PC-9 (cell line): ENCODE measurements at regions not wholly inside any gene's neighbourhood (a gene's known extent, or its start where the extent isn't known, plus 50 kb on each side); places are given as distances from the start of the nearest gene placed in this dataset.

Experiments
- BruUV-seq: library from RNA; stranded (reverse); fragments of 400-500 nt; replicated peaks from 2 replicates; lab custom pipeline; 2021; lab: Mats Ljungman, UMichigan
- CTCF ChIA-PET: fragments of 300-600 bp; sonication (Branson Sonifier 250); formaldehyde crosslinking; loops from one replicate; lab custom pipeline; 2022; ENCODE audit warnings: antibody characterized with exemption; lab: Charles Lee
- POLR2A ChIA-PET: fragments of 300-600 bp; sonication (Branson Sonifier 250); formaldehyde crosslinking; loops from one replicate; lab custom pipeline; 2022; ENCODE audit warnings: antibody characterized with exemption; ENCODE audit not compliant: unreplicated experiment; lab: Charles Lee
- DNase-seq, 2 experiments: peaks; one replicate each; pipeline versions ENCODE4 v3.0.0 to v3.0.0-alpha.2; 2015 to 2022; ENCODE audit warnings: mixed read lengths in 1 of 2
- H2AFZ ChIP-seq: fragments of 200-600 bp; sonication (generic); 2 replicates; pipeline ENCODE4 v1.8.1; 2017; ENCODE audit warnings: antibody characterized with exemption
- H3F3A ChIP-seq: fragments of 200-600 bp; sonication (generic); 2 replicates; pipeline ENCODE4 v1.8.1; 2017; ENCODE audit warnings: antibody characterized with exemption, mild to moderate bottlenecking, low read depth; ENCODE audit not compliant: insufficient read depth
- H3K27ac ChIP-seq: fragments of 200-600 bp; sonication (generic); 2 replicates; pipeline ENCODE4 v1.6.1; 2016; ENCODE audit warnings: mixed run types
- H3K27me3 ChIP-seq: fragments of 200-600 bp; sonication (generic); 2 replicates; pipeline ENCODE4 v1.6.1; 2016; ENCODE audit warnings: low read depth, mixed run types; ENCODE audit not compliant: insufficient read depth
- H3K36me3 ChIP-seq: fragments of 200-600 bp; sonication (generic); 2 replicates; pipeline ENCODE4 v1.6.1; 2016; ENCODE audit warnings: low read depth, mixed run types
- H3K4me1 ChIP-seq: fragments of 200-600 bp; sonication (generic); replicated peaks from 2 replicates; pipeline ENCODE4 v1.6.1; 2016; ENCODE audit warnings: mixed run types; ENCODE audit not compliant: insufficient read depth
- H3K4me2 ChIP-seq: fragments of 200-600 bp; sonication (generic); 2 replicates; pipeline ENCODE4 v1.6.1; 2017; ENCODE audit warnings: mixed run types
- H3K4me3 ChIP-seq: fragments of 200-600 bp; sonication (generic); 2 replicates; pipeline ENCODE4 v1.6.1; 2016; ENCODE audit warnings: mixed run types
- H3K79me2 ChIP-seq: fragments of 200-600 bp; sonication (generic); 2 replicates; pipeline ENCODE4 v1.6.1; 2017; ENCODE audit warnings: low read depth, mixed run types
- H3K9me2 ChIP-seq: fragments of 200-600 bp; sonication (generic); 2 replicates; pipeline ENCODE4 v1.8.1; 2017; ENCODE audit warnings: mild to moderate bottlenecking; ENCODE audit not compliant: insufficient read depth
- H3K9me3 ChIP-seq: fragments of 200-600 bp; sonication (generic); 2 replicates; pipeline ENCODE4 v1.8.1; 2016; ENCODE audit warnings: low read depth; ENCODE audit not compliant: insufficient read depth
- H4K20me1 ChIP-seq: fragments of 200-600 bp; sonication (generic); 2 replicates; pipeline ENCODE4 v1.8.1; 2017; ENCODE audit not compliant: insufficient read depth
- EZH2 ChIP-seq: fragments of 200-600 bp; sonication (generic); IDR thresholded peaks from 2 replicates; pipeline ENCODE4 v1.8.0; 2017; ENCODE audit warnings: antibody characterized with exemption, low read depth
- intact Hi-C: fragments of 100-400 bp; cut with micrococcal nuclease; formaldehyde crosslinking; loops from one replicate; pipeline ENCODE4 v1.10.0; 2022; ENCODE audit not compliant: unreplicated experiment
- TF ChIP-seq, protein P1 (sequence below): fragments of 200-600 bp; sonication (generic); conservative IDR thresholded peaks from 2 replicates; pipeline ENCODE4 v1.6.1; 2017; ENCODE audit warnings: mixed run types, antibody characterized with exemption, mild to moderate bottlenecking, moderate library complexity

DNA sequence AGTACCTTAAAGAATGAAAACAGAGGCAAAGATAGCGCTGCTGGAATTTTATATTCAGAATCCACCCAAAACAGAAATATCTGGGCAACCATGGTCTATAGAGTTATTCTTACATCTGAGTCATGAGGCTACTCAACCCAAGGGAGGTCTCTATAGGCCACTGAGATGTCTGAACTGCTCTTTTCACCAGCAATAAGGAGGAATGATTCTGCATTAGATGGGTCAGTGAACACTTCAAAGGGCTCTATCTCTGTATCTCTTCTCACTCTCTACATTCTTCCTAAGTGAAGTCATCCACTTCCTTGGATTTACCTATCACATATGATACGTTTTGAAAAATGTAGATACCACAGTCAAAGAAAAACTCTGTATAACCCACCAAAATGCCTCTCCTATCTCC, 90.2 kb upstream of the NGF start:
- peak in 1 of 2 experiments; percentile 76 for DNase-seq
- no peak overlapping the region for H3K4me3 ChIP-seq
- H3K9me2 ChIP-seq, result no peaks in the 10 kb centered on the region
- H3K79me2 ChIP-seq, result no peaks in the 10 kb centered on the region
- ChIA-PET POLR2A (interaction anchor here (0.9 kb wide), 1 partner anchor 20 kb away, joined by 4 read pairs; no protein-coding TSS in a partner anchor), CTCF (interaction anchor here (0.5 to 0.6 kb wide), 2 partner anchors 177 to 334 kb away, joined by 3 to 18 read pairs; no protein-coding TSS in a partner anchor)
- H3F3A ChIP-seq, result peaks cover 56% of the 10 kb centered on the region
- H3K4me2 ChIP-seq, result peak overlapping the region; percentile 25
- no peaks in the 10 kb centered on the region for H3K36me3 ChIP-seq
- H3K9me3 ChIP-seq, result no peaks in the 10 kb centered on the region; the same call in 1 of the 2 replicates
- no peak for TF ChIP-seq EZH2
- TF ChIP-seq, protein P1, sequence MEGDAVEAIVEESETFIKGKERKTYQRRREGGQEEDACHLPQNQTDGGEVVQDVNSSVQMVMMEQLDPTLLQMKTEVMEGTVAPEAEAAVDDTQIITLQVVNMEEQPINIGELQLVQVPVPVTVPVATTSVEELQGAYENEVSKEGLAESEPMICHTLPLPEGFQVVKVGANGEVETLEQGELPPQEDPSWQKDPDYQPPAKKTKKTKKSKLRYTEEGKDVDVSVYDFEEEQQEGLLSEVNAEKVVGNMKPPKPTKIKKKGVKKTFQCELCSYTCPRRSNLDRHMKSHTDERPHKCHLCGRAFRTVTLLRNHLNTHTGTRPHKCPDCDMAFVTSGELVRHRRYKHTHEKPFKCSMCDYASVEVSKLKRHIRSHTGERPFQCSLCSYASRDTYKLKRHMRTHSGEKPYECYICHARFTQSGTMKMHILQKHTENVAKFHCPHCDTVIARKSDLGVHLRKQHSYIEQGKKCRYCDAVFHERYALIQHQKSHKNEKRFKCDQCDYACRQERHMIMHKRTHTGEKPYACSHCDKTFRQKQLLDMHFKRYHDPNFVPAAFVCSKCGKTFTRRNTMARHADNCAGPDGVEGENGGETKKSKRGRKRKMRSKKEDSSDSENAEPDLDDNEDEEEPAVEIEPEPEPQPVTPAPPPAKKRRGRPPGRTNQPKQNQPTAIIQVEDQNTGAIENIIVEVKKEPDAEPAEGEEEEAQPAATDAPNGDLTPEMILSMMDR, result no peak
- no peaks in the 10 kb centered on the region for H4K20me1 ChIP-seq
- H3K4me1 ChIP-seq, result peaks cover 79% of the 10 kb centered on the region
- BruUV-seq, result no TSS peak
- intact Hi-C loops, result loop anchor here (5.0 to 10.0 kb wide), 3 partner anchors 91 to 363 kb away; partner anchors contain the start of gene NGF
- H3K27ac ChIP-seq, result peak overlapping the region; percentile 90
- no peaks in the 10 kb centered on the region for H3K27me3 ChIP-seq
- no peak overlapping the region for H2AFZ ChIP-seq

DNA sequence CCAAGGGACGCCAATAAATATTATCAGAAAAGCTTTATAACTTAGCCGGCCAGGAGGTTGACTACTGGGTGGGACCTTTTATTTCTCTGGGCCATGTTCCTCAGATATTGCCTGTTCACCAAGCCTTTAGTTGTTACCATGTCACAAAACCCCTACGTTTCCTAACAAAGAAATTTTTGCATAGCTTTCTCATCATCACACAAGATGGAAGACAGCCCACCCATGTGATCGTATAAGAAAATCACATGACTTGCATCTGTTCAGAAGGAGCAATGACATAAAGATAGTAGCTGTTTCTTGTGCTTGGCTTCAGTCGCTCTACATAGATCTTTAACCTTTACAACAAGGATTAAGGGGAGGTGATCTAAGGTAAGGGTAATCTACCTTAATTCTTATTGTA, 88.9 kb upstream of the NGF start:
- intact Hi-C loops, result loop anchor here (1.0 to 10.0 kb wide), 6 partner anchors 36 to 362 kb away; partner anchors contain the start of gene NGF
- H3K4me2 ChIP-seq, result peak overlapping the region; percentile 54
- no TSS peak for BruUV-seq
- H3K9me2 ChIP-seq, result no peaks in the 10 kb centered on the region
- ChIA-PET POLR2A (interaction anchor here (0.6 kb wide), 2 partner anchors 30 to 53 kb away, joined by 3 to 4 read pairs; no protein-coding TSS in a partner anchor), CTCF (interaction anchor here (0.8 to 0.9 kb wide), 2 partner anchors 18 to 30 kb away, joined by 3 to 4 read pairs; no protein-coding TSS in a partner anchor)
- H3K27me3 ChIP-seq, result no peaks in the 10 kb centered on the region
- TF ChIP-seq, protein P1, result no peak
- no peak for TF ChIP-seq EZH2
- H3K27ac ChIP-seq, result peak overlapping the region; percentile 90
- peaks cover 2% of the 10 kb centered on the region for H3K9me3 ChIP-seq
- H4K20me1 ChIP-seq, result no peaks in the 10 kb centered on the region
- no peaks in the 10 kb centered on the region for H3K36me3 ChIP-seq
- no peak overlapping the region for H2AFZ ChIP-seq
- H3K4me3 ChIP-seq, result no peak overlapping the region; the same call in 1 of the 2 replicates
- peaks cover 71% of the 10 kb centered on the region for H3K4me1 ChIP-seq
- H3K79me2 ChIP-seq, result no peaks in the 10 kb centered on the region
- DNase-seq, result no peak
- H3F3A ChIP-seq, result peaks cover 56% of the 10 kb centered on the region

DNA sequence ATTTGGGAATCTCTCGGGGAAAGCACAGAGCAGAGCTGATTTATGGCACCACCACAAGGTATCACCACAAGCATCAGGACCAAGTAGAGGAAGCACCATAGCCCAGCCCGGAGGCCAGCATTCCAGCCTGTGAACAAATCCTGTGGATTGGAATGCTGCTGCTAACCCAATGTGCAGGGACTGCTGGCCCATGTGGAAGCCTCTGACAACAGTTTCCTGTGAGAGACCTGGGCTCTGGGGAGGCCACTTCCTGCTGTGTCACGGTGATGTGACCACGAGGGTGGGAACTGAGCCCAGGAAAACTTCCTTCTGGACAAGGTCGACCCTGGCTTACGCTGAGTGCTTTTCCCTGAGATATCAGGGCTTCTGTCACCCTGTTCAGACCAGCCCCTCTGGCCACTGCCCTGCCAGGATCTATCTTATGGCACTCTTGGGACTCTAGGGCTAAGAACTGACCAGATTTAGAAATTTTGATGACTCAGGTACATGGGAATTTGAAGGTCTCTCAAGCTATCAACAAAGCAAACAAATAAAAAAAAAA, 88.3 kb upstream of the NGF start:
- CTCF ChIA-PET, result interaction anchor here (0.6 to 0.9 kb wide), 3 partner anchors 18 to 242 kb away, joined by 3 to 4 read pairs (median 3); no protein-coding TSS in a partner anchor
- intact Hi-C loops, result loop anchor here (1.0 to 10.0 kb wide), 6 partner anchors 37 to 362 kb away; partner anchors contain the start of gene NGF
- POLR2A ChIA-PET, result interaction anchor here (0.5 to 0.6 kb wide), 3 partner anchors 31 to 257 kb away, joined by 3 to 17 read pairs (median 4); no protein-coding TSS in a partner anchor
- no peaks in the 10 kb centered on the region for H3K36me3 ChIP-seq
- no peaks in the 10 kb centered on the region for H4K20me1 ChIP-seq
- H3K79me2 ChIP-seq, result no peaks in the 10 kb centered on the region
- no peak overlapping the region for H3K4me3 ChIP-seq
- H3K4me2 ChIP-seq, result peak overlapping the region; percentile 54
- no peaks in the 10 kb centered on the region for H3K27me3 ChIP-seq
- DNase-seq, result peak; percentile 84 to 97
- TF ChIP-seq, protein P1, result no peak
- no peak for TF ChIP-seq EZH2
- BruUV-seq, result no TSS peak
- peaks cover 52% of the 10 kb centered on the region for H3F3A ChIP-seq
- H3K27ac ChIP-seq, result peak overlapping the region; percentile 90
- peaks cover 4% of the 10 kb centered on the region for H3K9me3 ChIP-seq
- peak overlapping the region; percentile 15; the same call in 1 of the 2 replicates for H2AFZ ChIP-seq
- H3K9me2 ChIP-seq, result no peaks in the 10 kb centered on the region
- H3K4me1 ChIP-seq, result peaks cover 64% of the 10 kb centered on the region
